ENCODE measurements at regions not wholly inside any gene's neighbourhood (a gene's known extent, or its start where the extent isn't known, plus 50 kb on each side); places are given as distances from the start of the nearest gene placed in this dataset.

- no peak for TF ChIP-seq EZH2 (IDR thresholded peaks at IDR 0.05; ENCODE audit: insufficient read depth, poor library complexity, severe bottlenecking)
- no peak for TF ChIP-seq EZH2phosphoT487 (IDR thresholded peaks at IDR 0.05; ENCODE audit: insufficient read depth, low read depth)
Observed at GRCh38 chr5:114062932-114063867, 298.7 kb upstream of the KCNN2 start.
